AG08396 (cell line): ENCODE measurements at regions not wholly inside any gene's neighbourhood (a gene's known extent, or its start where the extent isn't known, plus 50 kb on each side); places are given as distances from the start of the nearest gene placed in this dataset.

Experiments
- DNase-seq: peaks from one replicate; pipeline ENCODE4 v3.0.0; 2012; ENCODE audit warnings: low spot score, mixed read lengths

- DNase-seq = no peak
Measured at GRCh38 chr6:2535506-2535905, 215.2 kb downstream of the MYLK4 start.

DNA sequence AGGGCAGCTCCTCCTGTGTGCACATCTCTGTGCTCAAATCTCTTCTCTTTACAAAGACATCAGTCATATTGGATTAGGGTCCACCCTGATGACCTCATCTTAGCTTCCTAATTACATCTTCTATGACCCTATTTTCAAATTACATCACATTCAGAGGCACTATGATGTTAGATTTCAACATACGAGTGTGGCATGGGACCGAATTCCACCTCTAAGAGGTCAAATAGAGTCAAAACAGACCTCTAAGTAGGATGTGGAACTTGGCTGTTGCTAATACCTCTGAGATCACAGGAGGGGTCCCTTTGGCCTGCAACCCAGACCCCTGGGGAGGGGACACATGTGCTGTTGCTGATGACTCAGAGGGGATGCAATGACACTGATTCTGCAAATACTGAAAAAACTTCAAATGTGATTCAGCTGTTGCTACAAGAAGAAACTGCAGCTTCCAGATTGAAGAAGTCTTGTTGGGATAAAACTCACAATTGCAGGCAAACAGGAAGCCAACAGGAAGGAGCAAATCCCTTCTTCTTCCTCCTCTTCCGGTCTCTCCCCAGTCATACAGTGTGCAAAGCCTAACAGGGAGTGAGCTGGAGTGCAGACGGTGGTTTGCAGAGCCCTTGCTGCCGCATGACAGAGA lies 216.2 kb downstream of the MYLK4 start:
- no peak for DNase-seq

DNA sequence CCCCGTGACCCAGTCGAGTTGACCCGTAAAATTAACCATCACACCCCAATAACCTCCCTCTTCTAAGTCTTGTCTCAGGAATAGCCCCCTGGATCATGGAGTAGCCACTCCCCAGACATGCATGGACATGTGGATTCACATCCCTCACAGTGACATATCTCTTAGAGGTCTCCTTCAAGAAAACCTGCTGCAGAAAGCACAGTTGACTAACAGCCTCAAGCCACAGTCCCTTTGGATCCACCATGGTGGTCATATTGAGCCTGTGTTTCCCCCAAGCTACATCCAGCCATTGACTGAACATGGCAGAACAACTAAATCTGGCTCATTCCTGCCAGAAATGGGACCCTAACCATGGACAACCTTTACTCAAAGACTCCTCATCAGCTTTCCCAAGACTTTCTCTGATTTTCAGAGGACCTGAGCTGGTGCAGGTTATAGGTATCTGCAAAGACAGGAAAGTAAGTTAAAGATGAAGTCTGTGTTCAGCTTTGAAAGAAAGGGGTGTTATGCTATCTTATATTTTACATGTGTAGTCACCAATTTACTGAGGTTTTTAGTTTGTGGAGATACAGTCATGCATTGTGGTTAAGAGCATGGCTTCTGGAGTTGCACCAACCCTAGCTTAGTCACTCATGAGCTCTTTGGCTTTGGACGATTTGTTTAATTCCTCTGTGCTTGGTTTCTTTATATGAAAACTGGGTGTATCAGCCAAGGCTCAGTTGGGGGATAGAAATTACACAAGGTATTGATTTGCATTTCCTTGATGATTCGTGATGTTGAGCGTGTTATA lies 219.1 kb downstream of the MYLK4 start:
- DNase-seq = peak; percentile 48

DNA sequence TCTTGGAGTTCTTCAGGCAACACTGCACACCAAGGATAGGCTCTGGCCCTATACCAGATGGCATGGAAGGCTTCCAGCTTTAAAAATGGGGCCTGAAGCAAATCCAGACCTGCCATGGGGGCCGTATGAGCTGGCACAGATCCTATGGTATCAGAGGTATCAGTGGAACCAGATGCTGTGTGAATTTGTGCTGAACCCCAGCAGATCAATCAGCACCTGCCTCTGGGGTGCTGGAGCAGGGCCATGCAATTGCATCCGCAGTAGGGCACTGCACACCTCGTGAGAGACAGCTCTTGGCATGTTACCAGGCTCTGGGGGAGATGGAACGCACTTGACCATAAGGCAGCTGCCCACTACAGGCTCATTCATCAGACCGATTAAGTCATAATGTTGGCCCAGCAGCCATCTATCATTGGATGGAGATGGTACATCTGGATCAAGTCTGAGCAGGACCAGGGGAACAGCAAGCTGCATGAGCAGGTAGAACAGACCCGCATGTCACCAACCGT lies 221.5 kb downstream of the MYLK4 start:
- no peak for DNase-seq

DNA sequence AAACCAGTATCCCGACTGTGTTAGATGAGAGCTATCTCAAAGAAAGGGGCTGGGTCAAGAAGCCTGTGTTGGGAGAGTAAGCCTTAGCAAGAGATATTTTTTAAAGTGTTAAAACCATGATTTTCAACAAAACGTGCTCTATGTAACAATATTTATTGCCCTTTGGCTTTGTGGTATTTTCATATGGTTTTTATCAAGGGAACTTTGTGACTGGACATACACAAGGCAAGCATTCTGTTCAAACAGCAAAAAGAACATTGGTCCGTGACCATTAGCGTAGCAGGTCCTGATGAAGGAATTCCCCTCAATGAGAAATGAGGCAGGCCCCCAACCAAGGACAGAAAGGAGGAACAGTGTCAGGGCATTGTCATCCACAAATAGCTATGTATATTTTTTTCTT lies 222.6 kb downstream of the MYLK4 start:
- DNase-seq = no peak

DNA sequence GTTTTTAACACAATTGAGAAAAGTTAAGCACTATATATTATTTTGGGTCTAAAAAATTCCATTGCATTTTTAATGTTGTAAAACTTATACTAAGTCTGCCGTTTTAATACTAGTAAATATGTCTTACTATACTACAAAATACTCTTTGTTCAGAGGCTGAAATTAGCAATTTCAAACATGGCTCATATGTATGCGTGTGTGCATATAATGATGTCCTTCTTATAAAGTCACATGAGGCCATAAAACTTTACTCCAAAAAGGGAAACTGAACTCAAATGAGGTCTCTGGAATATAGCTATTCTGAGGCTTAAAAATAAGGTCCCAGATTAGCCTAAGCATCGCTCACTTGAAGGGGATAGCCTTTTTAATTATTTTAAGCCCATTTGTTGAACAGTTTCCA lies 224.0 kb downstream of the MYLK4 start:
- DNase-seq = no peak

GRCh38 chr6:2524090-2524489 lies 226.6 kb downstream of the MYLK4 start:
- DNase-seq = no peak

- DNase-seq = no peak
Measured at GRCh38 chr6:2523061-2523460, 227.7 kb downstream of the MYLK4 start.

DNA sequence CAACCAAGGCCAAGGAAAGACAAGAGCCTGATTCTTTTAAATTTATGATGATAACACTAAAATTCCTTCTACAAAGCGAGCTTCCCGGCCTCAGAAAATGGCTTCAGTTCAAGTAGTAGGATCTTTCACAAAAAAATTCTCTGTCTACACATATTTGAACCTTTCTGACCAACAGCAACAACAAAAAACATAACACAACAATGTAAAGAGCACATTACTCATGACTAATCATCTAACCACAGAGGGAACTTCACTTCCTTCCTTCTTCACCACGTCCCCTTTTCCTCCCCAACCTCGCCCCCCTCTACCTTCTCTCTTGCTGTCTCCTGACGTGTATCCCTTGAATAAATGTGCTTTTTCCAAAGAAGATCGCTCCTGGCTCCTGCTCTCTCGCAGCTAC lies 228.2 kb downstream of the MYLK4 start:
- no peak for DNase-seq

GRCh38 chr6:2517855-2518473 lies 232.8 kb downstream of the MYLK4 start:
- DNase-seq = no peak

DNA sequence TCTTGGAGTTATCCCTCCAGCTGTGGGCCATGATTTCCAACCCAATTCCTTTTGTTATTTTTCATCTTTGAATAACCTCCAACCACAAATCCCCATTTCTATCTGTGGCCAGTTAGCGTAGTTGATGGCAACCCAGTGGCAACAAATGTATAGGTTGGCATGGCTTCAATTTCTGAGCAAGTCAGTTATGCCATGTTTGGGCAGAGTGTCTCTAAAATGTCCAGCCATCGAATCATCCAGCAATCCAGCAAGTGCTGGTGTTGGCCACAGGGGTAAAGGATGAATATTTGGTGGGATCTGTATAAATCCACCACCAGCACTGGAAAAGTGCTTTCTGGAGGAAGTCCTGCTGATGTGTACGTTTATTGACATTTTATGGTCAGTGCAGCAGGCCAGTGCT lies 233.3 kb downstream of the MYLK4 start:
- no peak for DNase-seq

- no peak for DNase-seq
Measured at GRCh38 chr6:2516059-2516458, 234.7 kb downstream of the MYLK4 start.

GRCh38 chr6:2514965-2515543 lies 235.7 kb downstream of the MYLK4 start:
- DNase-seq = no peak

DNA sequence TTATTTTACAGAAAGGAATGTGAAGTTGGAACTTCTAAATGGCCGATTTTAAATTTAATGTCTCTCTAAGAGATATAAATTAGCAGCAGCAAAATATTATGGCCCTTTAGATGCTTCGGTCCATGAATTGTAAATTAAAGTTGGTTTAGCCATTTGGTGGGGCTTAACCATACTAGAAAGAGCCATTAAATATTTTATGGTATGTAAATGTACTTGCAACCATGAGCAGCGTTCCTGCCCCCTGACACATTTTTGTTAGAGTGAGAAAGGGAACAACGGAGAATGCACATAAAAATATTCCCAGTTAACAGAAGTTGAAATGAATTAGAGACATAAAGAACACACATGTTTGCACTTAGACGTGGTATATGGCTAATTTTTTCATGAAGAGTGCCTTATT lies 237.9 kb downstream of the MYLK4 start:
- no peak for DNase-seq

GRCh38 chr6:2510316-2510715 lies 240.4 kb downstream of the MYLK4 start:
- no peak for DNase-seq

GRCh38 chr6:2509711-2510110 lies 241.0 kb downstream of the MYLK4 start:
- peak; percentile 17 for DNase-seq

- DNase-seq = no peak
Measured at GRCh38 chr6:2508071-2508470, 242.7 kb downstream of the MYLK4 start.

- no peak for DNase-seq
Measured at GRCh38 chr6:2507521-2508037, 243.1 kb downstream of the MYLK4 start.

GRCh38 chr6:2507016-2507415 lies 243.7 kb downstream of the MYLK4 start:
- DNase-seq = no peak

DNA sequence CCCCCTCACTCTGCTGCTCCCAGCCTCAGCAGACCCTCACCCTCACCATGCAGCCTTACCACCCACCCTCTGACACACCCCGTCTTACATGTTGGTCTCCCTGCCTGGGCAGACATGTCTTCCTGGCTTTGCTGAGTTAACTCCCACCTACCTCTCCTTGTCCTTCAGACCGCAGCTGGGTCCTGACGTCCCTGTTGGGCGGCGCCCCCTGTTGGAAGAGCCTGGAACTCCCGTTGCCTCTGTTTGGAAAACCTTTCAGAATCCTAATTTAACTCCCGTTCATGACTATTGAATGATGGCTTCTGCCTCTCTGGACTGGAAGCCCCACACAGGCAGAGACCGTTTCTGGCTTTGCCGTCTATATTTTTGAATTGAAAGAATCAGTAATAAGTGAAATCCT lies 245.1 kb downstream of the MYLK4 start:
- no peak for DNase-seq

DNA sequence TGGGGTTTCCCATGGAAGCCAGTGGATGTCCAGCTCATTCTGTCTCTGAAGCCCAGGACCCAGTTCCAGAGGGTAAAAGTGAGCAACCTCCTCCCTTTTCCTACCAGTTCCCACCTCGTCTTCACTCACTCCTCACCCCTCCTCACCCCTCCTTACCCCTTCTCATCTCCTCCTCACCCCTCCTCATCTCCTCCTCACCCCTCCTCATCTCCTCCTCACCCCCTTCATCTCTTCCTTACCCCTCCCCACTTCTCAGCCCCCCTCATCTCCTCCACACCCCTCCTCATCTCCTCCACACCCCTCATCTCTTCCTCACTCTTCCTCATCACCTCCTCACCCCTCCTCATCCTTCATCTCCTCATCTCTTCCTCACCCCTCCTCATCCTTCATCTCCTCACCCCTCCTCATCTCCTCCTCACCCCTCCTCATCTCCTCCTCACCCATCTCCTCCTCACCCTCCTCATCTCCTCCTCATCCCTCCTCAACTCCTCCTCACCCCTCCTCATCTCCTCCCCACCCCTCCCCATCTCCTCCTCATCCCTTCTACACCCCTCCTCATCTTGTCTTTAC lies 246.1 kb downstream of the MYLK4 start:
- no peak for DNase-seq

- no peak for DNase-seq
Measured at GRCh38 chr6:2503816-2504494, 246.8 kb downstream of the MYLK4 start.
